GM23338 (cell line): ENCODE measurements at regions not wholly inside any gene's neighbourhood (a gene's known extent, or its start where the extent isn't known, plus 50 kb on each side); places are given as distances from the start of the nearest gene placed in this dataset.

Source experiments
- ATAC-seq: fragments of 200-7000 bp; cut with Tn5 transposase; 3 replicates; pipeline ENCODE4 v1.9.1; 2020
- DNase-seq: peaks from one replicate; pipeline ENCODE4 v3.0.0-alpha.2; 2015; ENCODE audit warnings: low spot score
- H2AFZ ChIP-seq: fragments of 200-600 bp; sonication (generic); 2 replicates; pipeline ENCODE4 v1.8.0; 2016; ENCODE audit warnings: antibody characterized with exemption, mild to moderate bottlenecking, moderate library complexity
- H3F3A ChIP-seq: fragments of 200-600 bp; sonication (generic); replicated peaks from 2 replicates; pipeline ENCODE4 v1.8.0; 2017; ENCODE audit warnings: antibody characterized with exemption, mixed run types, low read depth
- H3K27ac ChIP-seq: fragments of 200-600 bp; sonication (generic); 2 replicates; pipeline ENCODE4 v1.6.1; 2016; ENCODE audit warnings: low read depth
- H3K27me3 ChIP-seq: fragments of 200-600 bp; sonication (generic); 2 replicates; pipeline ENCODE4 v1.8.0; 2016; ENCODE audit warnings: mild to moderate bottlenecking, mixed run types, moderate library complexity; ENCODE audit not compliant: insufficient read depth
- H3K36me3 ChIP-seq: fragments of 200-600 bp; sonication (generic); 2 replicates; pipeline ENCODE4 v1.8.0; 2016; ENCODE audit warnings: mild to moderate bottlenecking; ENCODE audit not compliant: insufficient read depth
- H3K4me1 ChIP-seq: fragments of 200-600 bp; sonication (generic); 2 replicates; pipeline ENCODE4 v1.8.0; 2016; ENCODE audit warnings: mild to moderate bottlenecking, moderate library complexity; ENCODE audit not compliant: insufficient read depth
- H3K4me2 ChIP-seq: fragments of 200-600 bp; sonication (generic); 2 replicates; pipeline ENCODE4 v1.7.1; 2017; ENCODE audit warnings: mixed run types
- H3K4me3 ChIP-seq: fragments of 200-600 bp; sonication (generic); 2 replicates; pipeline ENCODE4 v1.6.1; 2016; ENCODE audit warnings: mixed run types
- H3K79me2 ChIP-seq: fragments of 200-600 bp; sonication (generic); replicated peaks from 2 replicates; pipeline ENCODE4 v1.8.0; 2017; ENCODE audit warnings: mild to moderate bottlenecking; ENCODE audit not compliant: insufficient read depth
- H3K9me2 ChIP-seq: fragments of 200-600 bp; sonication (generic); 2 replicates; pipeline ENCODE4 v1.8.0; 2017; ENCODE audit not compliant: insufficient read depth
- H4K20me1 ChIP-seq: fragments of 200-600 bp; sonication (generic); replicated peaks from 2 replicates; pipeline ENCODE4 v1.8.0; 2017; ENCODE audit warnings: mild to moderate bottlenecking; ENCODE audit not compliant: insufficient read depth
- H3K27ac Mint-ChIP-seq: 2 replicates; pipeline ENCODE4 v1.8.0; 2020; ENCODE audit warnings: inconsistent platforms, mild to moderate bottlenecking, moderate library complexity, mixed read lengths
- H3K27me3 Mint-ChIP-seq: 3 replicates; pipeline ENCODE4 v1.8.0; 2022; ENCODE audit warnings: low read depth, mild to moderate bottlenecking, moderate library complexity, mixed read lengths, inconsistent platforms; ENCODE audit not compliant: insufficient read depth, poor library complexity
- H3K36me3 Mint-ChIP-seq: 3 replicates; pipeline ENCODE4 v1.8.0; 2021; ENCODE audit warnings: low read depth, mild to moderate bottlenecking, inconsistent platforms, moderate library complexity, mixed read lengths
- H3K4me1 Mint-ChIP-seq: 3 replicates; pipeline ENCODE4 v1.8.0; 2020; ENCODE audit warnings: mild to moderate bottlenecking, inconsistent platforms, mixed read lengths
- H3K4me3 Mint-ChIP-seq: 3 replicates; pipeline ENCODE4 v1.8.0; 2021; ENCODE audit warnings: moderate library complexity, mild to moderate bottlenecking, inconsistent platforms, mixed read lengths
- H3K9me3 Mint-ChIP-seq: 3 replicates; pipeline ENCODE4 v1.8.0; 2020; ENCODE audit warnings: moderate library complexity, mild to moderate bottlenecking, inconsistent platforms, mixed read lengths
- CREB1 ChIP-seq: fragments of 250-450 bp; sonication (Bioruptor Pico); IDR thresholded peaks from 2 replicates; pipeline ENCODE4 v1.5.0; 2020; ENCODE audit warnings: low read depth, mild to moderate bottlenecking, moderate library complexity
- EZH2 ChIP-seq: fragments of 200-600 bp; sonication (generic); IDR thresholded peaks from one replicate; pipeline ENCODE4 v1.8.0; 2017; ENCODE audit warnings: antibody characterized with exemption, mild to moderate bottlenecking, low read depth; ENCODE audit not compliant: unreplicated experiment
- EZH2phosphoT487 ChIP-seq: fragments of 200-600 bp; sonication (generic); IDR thresholded peaks from one replicate; pipeline ENCODE4 v1.8.1; 2018; ENCODE audit warnings: antibody characterized with exemption; ENCODE audit not compliant: unreplicated experiment
- JUNB ChIP-seq: IDR thresholded peaks from one replicate; pipeline ENCODE4 v1.6.1; 2016; ENCODE audit warnings: antibody characterized with exemption; ENCODE audit not compliant: unreplicated experiment
- NANOG ChIP-seq: IDR thresholded peaks from 2 replicates; pipeline ENCODE4 v1.6.1; 2016; ENCODE audit warnings: antibody characterized with exemption, borderline replicate concordance
- POLR2AphosphoS5 ChIP-seq: IDR thresholded peaks from 2 replicates; pipeline ENCODE4 v1.6.1; 2016; ENCODE audit warnings: antibody characterized with exemption, low read depth
- STAT1 ChIP-seq: IDR thresholded peaks from one replicate; pipeline ENCODE4 v1.6.1; 2016; ENCODE audit warnings: antibody characterized with exemption; ENCODE audit not compliant: unreplicated experiment
- ZNF114 ChIP-seq: fragments of 250-450 bp; sonication (Bioruptor Pico); IDR thresholded peaks from 2 replicates; pipeline ENCODE4 v1.5.0; 2020; ENCODE audit warnings: mild to moderate bottlenecking, moderate library complexity
- ZNF331 ChIP-seq: fragments of 250-450 bp; sonication (Bioruptor Pico); IDR thresholded peaks from 2 replicates; pipeline ENCODE4 v1.5.0; 2020; ENCODE audit warnings: low read depth, mild to moderate bottlenecking, moderate library complexity
- TF ChIP-seq, protein P1 (sequence below): IDR thresholded peaks from one replicate; pipeline ENCODE4 v1.6.1; 2018; ENCODE audit warnings: antibody characterized with exemption; ENCODE audit not compliant: unreplicated experiment
- TF ChIP-seq, protein P2 (sequence below), 2 experiments: fragments of 200-600 bp in 1 of 2; sonication (generic) in 1 of 2; conservative IDR thresholded peaks; 2 replicates each; pipeline versions ENCODE4 v1.5.1 to v1.6.1; 2016 to 2017; ENCODE audit warnings: antibody characterized with exemption in 2 of 2, low read depth in 2 of 2, mild to moderate bottlenecking in 2 of 2, moderate library complexity in 1 of 2
- TF ChIP-seq, protein P3 (sequence below): IDR thresholded peaks from 2 replicates; pipeline ENCODE4 v1.6.1; 2016; ENCODE audit warnings: antibody characterized with exemption
- TF ChIP-seq, protein P4 (sequence below): fragments of 250-450 bp; sonication (Bioruptor Pico); IDR thresholded peaks from 2 replicates; pipeline ENCODE4 v1.5.0; 2020; ENCODE audit warnings: mild to moderate bottlenecking, moderate library complexity

DNA sequence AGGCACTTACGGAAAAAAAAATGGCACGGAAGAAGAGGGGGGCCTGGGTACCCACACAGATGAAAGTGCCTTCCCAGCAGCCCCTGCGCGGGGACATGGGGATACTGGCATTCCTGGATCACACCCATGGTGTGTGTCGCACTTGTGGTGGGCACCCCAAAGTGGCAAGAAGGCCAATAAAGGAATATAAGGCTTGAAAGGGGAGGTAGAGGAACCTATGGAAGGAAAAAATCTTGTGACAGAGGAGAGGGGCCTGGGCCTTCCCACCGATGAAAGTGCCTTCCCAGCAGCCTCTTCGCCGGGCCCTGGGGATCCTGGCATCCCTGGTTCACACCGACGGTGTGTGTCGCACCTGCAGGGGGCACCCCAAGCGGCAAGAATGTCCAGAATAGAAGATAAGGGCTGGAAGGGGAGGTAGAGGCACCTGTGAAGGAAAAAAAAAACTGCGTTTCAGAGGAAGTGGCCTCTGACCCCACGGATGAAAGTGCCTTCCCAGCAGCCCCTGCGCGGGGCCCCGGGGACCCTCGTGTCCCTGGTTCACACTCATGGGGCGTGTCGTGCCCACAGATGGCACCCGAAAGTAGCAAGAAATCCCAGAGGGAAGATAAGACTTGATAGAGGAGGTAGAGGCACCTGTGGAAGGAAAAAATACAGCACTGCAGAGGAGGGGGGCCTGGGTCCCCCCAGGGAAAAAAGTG, 284.0 kb downstream of the ALG10 start:
- Mint-ChIP-seq H3K36me3 (peaks cover 78% of the 10 kb centered on the region), H3K4me3 (no peak overlapping the region), H3K27ac (no peak overlapping the region), H3K4me1 (no peaks in the 10 kb centered on the region), H3K27me3 (peaks cover 20% of the 10 kb centered on the region), H3K9me3 (peaks cover 98% of the 10 kb centered on the region)
- H2AFZ ChIP-seq = no peak overlapping the region
- no peak overlapping the region for H3K4me2 ChIP-seq
- no peaks in the 10 kb centered on the region for H3K79me2 ChIP-seq
- H4K20me1 ChIP-seq = no peaks in the 10 kb centered on the region
- H3F3A ChIP-seq = no peaks in the 10 kb centered on the region
- no peaks in the 10 kb centered on the region for H3K4me1 ChIP-seq
- H3K4me3 ChIP-seq = no peak overlapping the region
- H3K27ac ChIP-seq = no peak overlapping the region
- no peak for DNase-seq
- H3K36me3 ChIP-seq = no peaks in the 10 kb centered on the region
- ATAC-seq = no peak
- no peaks in the 10 kb centered on the region for H3K27me3 ChIP-seq
- H3K9me2 ChIP-seq = no peaks in the 10 kb centered on the region
- TF ChIP-seq EZH2phosphoT487 = no peak
- TF ChIP-seq ZNF114 (CRISPR knock-in tag) = no peak
- TF ChIP-seq ZNF331 (CRISPR knock-in tag) = no peak
- no peak for TF ChIP-seq POLR2AphosphoS5
- TF ChIP-seq, protein P1, sequence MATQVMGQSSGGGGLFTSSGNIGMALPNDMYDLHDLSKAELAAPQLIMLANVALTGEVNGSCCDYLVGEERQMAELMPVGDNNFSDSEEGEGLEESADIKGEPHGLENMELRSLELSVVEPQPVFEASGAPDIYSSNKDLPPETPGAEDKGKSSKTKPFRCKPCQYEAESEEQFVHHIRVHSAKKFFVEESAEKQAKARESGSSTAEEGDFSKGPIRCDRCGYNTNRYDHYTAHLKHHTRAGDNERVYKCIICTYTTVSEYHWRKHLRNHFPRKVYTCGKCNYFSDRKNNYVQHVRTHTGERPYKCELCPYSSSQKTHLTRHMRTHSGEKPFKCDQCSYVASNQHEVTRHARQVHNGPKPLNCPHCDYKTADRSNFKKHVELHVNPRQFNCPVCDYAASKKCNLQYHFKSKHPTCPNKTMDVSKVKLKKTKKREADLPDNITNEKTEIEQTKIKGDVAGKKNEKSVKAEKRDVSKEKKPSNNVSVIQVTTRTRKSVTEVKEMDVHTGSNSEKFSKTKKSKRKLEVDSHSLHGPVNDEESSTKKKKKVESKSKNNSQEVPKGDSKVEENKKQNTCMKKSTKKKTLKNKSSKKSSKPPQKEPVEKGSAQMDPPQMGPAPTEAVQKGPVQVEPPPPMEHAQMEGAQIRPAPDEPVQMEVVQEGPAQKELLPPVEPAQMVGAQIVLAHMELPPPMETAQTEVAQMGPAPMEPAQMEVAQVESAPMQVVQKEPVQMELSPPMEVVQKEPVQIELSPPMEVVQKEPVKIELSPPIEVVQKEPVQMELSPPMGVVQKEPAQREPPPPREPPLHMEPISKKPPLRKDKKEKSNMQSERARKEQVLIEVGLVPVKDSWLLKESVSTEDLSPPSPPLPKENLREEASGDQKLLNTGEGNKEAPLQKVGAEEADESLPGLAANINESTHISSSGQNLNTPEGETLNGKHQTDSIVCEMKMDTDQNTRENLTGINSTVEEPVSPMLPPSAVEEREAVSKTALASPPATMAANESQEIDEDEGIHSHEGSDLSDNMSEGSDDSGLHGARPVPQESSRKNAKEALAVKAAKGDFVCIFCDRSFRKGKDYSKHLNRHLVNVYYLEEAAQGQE = no peak
- no peak for TF ChIP-seq NANOG
- TF ChIP-seq, protein P2, sequence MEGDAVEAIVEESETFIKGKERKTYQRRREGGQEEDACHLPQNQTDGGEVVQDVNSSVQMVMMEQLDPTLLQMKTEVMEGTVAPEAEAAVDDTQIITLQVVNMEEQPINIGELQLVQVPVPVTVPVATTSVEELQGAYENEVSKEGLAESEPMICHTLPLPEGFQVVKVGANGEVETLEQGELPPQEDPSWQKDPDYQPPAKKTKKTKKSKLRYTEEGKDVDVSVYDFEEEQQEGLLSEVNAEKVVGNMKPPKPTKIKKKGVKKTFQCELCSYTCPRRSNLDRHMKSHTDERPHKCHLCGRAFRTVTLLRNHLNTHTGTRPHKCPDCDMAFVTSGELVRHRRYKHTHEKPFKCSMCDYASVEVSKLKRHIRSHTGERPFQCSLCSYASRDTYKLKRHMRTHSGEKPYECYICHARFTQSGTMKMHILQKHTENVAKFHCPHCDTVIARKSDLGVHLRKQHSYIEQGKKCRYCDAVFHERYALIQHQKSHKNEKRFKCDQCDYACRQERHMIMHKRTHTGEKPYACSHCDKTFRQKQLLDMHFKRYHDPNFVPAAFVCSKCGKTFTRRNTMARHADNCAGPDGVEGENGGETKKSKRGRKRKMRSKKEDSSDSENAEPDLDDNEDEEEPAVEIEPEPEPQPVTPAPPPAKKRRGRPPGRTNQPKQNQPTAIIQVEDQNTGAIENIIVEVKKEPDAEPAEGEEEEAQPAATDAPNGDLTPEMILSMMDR (conservative IDR thresholded peaks at IDR 0.05; ENCODE audit: low read depth in 2 of 2) = no peak
- no peak for TF ChIP-seq STAT1
- TF ChIP-seq EZH2 = no peak
- no peak for TF ChIP-seq JUNB
- TF ChIP-seq, protein P3, sequence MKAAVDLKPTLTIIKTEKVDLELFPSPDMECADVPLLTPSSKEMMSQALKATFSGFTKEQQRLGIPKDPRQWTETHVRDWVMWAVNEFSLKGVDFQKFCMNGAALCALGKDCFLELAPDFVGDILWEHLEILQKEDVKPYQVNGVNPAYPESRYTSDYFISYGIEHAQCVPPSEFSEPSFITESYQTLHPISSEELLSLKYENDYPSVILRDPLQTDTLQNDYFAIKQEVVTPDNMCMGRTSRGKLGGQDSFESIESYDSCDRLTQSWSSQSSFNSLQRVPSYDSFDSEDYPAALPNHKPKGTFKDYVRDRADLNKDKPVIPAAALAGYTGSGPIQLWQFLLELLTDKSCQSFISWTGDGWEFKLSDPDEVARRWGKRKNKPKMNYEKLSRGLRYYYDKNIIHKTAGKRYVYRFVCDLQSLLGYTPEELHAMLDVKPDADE = no peak
- no peak for TF ChIP-seq CREB1 (CRISPR knock-in tag)
- TF ChIP-seq, protein P4, sequence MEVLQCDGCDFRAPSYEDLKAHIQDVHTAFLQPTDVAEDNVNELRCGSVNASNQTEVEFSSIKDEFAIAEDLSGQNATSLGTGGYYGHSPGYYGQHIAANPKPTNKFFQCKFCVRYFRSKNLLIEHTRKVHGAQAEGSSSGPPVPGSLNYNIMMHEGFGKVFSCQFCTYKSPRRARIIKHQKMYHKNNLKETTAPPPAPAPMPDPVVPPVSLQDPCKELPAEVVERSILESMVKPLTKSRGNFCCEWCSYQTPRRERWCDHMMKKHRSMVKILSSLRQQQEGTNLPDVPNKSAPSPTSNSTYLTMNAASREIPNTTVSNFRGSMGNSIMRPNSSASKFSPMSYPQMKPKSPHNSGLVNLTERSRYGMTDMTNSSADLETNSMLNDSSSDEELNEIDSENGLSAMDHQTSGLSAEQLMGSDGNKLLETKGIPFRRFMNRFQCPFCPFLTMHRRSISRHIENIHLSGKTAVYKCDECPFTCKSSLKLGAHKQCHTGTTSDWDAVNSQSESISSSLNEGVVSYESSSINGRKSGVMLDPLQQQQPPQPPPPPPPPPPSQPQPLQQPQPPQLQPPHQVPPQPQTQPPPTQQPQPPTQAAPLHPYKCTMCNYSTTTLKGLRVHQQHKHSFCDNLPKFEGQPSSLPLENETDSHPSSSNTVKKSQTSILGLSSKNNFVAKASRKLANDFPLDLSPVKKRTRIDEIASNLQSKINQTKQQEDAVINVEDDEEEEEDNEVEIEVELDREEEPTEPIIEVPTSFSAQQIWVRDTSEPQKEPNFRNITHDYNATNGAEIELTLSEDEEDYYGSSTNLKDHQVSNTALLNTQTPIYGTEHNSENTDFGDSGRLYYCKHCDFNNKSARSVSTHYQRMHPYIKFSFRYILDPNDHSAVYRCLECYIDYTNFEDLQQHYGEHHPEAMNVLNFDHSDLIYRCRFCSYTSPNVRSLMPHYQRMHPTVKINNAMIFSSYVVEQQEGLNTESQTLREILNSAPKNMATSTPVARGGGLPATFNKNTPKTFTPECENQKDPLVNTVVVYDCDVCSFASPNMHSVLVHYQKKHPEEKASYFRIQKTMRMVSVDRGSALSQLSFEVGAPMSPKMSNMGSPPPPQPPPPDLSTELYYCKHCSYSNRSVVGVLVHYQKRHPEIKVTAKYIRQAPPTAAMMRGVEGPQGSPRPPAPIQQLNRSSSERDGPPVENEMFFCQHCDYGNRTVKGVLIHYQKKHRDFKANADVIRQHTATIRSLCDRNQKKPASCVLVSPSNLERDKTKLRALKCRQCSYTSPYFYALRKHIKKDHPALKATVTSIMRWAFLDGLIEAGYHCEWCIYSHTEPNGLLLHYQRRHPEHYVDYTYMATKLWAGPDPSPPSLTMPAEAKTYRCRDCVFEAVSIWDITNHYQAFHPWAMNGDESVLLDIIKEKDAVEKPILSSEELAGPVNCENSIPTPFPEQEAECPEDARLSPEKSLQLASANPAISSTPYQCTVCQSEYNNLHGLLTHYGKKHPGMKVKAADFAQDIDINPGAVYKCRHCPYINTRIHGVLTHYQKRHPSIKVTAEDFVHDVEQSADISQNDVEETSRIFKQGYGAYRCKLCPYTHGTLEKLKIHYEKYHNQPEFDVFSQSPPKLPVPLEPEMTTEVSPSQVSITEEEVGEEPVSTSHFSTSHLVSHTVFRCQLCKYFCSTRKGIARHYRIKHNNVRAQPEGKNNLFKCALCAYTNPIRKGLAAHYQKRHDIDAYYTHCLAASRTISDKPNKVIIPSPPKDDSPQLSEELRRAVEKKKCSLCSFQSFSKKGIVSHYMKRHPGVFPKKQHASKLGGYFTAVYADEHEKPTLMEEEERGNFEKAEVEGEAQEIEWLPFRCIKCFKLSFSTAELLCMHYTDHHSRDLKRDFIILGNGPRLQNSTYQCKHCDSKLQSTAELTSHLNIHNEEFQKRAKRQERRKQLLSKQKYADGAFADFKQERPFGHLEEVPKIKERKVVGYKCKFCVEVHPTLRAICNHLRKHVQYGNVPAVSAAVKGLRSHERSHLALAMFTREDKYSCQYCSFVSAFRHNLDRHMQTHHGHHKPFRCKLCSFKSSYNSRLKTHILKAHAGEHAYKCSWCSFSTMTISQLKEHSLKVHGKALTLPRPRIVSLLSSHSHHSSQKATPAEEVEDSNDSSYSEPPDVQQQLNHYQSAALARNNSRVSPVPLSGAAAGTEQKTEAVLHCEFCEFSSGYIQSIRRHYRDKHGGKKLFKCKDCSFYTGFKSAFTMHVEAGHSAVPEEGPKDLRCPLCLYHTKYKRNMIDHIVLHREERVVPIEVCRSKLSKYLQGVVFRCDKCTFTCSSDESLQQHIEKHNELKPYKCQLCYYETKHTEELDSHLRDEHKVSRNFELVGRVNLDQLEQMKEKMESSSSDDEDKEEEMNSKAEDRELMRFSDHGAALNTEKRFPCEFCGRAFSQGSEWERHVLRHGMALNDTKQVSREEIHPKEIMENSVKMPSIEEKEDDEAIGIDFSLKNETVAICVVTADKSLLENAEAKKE = no peak
